Loucy (cell line): ENCODE measurements at regions not wholly inside any gene's neighbourhood (a gene's known extent, or its start where the extent isn't known, plus 50 kb on each side); places are given as distances from the start of the nearest gene placed in this dataset.

Source experiments
- EZH2phosphoT487 ChIP-seq: fragments of 200-600 bp; IDR thresholded peaks from 2 replicates; pipeline ENCODE4 v1.6.1; 2018; ENCODE audit warnings: antibody characterized with exemption, mild to moderate bottlenecking, moderate library complexity, borderline replicate concordance
- TF ChIP-seq, protein P1 (sequence below): fragments of 200-600 bp; sonication (generic); conservative IDR thresholded peaks from 2 replicates; pipeline ENCODE4 v1.5.1; 2014; ENCODE audit warnings: mild to moderate bottlenecking, antibody characterized with exemption, low read length

DNA sequence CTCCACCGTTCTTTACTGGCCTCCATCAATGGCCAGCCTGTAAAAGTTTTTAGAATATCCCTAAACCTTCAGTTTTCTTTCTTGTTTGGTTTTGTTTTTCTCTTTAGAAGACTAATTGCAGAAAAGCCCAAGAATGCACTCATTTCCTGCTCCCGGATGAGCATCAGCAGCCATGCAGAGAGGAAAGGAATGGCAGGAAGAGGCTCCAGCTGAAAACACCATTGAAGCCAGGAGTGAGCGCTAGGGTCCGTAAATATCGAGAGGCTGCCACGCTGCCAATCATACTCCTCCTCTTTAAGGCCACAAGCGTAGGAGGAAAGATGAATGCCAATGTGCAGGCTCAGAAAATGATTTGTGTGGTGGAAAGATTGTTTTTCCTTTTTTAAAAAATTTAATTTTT is 57.4 kb upstream of the UBE2L5 start:
- TF ChIP-seq, protein P1, sequence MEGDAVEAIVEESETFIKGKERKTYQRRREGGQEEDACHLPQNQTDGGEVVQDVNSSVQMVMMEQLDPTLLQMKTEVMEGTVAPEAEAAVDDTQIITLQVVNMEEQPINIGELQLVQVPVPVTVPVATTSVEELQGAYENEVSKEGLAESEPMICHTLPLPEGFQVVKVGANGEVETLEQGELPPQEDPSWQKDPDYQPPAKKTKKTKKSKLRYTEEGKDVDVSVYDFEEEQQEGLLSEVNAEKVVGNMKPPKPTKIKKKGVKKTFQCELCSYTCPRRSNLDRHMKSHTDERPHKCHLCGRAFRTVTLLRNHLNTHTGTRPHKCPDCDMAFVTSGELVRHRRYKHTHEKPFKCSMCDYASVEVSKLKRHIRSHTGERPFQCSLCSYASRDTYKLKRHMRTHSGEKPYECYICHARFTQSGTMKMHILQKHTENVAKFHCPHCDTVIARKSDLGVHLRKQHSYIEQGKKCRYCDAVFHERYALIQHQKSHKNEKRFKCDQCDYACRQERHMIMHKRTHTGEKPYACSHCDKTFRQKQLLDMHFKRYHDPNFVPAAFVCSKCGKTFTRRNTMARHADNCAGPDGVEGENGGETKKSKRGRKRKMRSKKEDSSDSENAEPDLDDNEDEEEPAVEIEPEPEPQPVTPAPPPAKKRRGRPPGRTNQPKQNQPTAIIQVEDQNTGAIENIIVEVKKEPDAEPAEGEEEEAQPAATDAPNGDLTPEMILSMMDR: no peak
- no peak for TF ChIP-seq EZH2phosphoT487
